ENCODE measurements at regions not wholly inside any gene's neighbourhood (a gene's known extent, or its start where the extent isn't known, plus 50 kb on each side); places are given as distances from the start of the nearest gene placed in this dataset.

GRCh38 chr22:48380016-48380665 lies 1447.5 kb downstream of the BRD1 start:
- TF ChIP-seq, protein P1, sequence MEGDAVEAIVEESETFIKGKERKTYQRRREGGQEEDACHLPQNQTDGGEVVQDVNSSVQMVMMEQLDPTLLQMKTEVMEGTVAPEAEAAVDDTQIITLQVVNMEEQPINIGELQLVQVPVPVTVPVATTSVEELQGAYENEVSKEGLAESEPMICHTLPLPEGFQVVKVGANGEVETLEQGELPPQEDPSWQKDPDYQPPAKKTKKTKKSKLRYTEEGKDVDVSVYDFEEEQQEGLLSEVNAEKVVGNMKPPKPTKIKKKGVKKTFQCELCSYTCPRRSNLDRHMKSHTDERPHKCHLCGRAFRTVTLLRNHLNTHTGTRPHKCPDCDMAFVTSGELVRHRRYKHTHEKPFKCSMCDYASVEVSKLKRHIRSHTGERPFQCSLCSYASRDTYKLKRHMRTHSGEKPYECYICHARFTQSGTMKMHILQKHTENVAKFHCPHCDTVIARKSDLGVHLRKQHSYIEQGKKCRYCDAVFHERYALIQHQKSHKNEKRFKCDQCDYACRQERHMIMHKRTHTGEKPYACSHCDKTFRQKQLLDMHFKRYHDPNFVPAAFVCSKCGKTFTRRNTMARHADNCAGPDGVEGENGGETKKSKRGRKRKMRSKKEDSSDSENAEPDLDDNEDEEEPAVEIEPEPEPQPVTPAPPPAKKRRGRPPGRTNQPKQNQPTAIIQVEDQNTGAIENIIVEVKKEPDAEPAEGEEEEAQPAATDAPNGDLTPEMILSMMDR (IDR thresholded peaks at IDR 0.05) = no peak
- TF ChIP-seq ZFX (IDR thresholded peaks at IDR 0.05; ENCODE audit: borderline replicate concordance) = no peak
